ACC112 (cell line): ENCODE measurements at regions not wholly inside any gene's neighbourhood (a gene's known extent, or its start where the extent isn't known, plus 50 kb on each side); places are given as distances from the start of the nearest gene placed in this dataset.

Source experiments
- H2AFZ ChIP-seq: fragments of 200-600 bp; sonication (generic); one replicate; pipeline ENCODE4 v1.6.0; 2017; ENCODE audit warnings: antibody characterized with exemption, low read length; ENCODE audit not compliant: unreplicated experiment
- H3K27ac ChIP-seq: fragments of 200-600 bp; sonication (generic); 2 replicates; pipeline ENCODE4 v1.5.1; 2014; ENCODE audit warnings: low read depth, mild to moderate bottlenecking, antibody characterized with exemption, low read length, moderate library complexity
- H3K27me3 ChIP-seq: fragments of 200-600 bp; sonication (generic); 2 replicates; pipeline ENCODE4 v1.6.1; 2014; ENCODE audit warnings: mild to moderate bottlenecking, antibody characterized with exemption, low read length, moderate library complexity, mixed read lengths; ENCODE audit not compliant: insufficient read depth
- H3K36me3 ChIP-seq: fragments of 200-600 bp; sonication (generic); 2 replicates; pipeline ENCODE4 v1.6.1; 2016; ENCODE audit warnings: mild to moderate bottlenecking, antibody characterized with exemption, low read length, moderate library complexity, mixed read lengths; ENCODE audit not compliant: insufficient read depth
- H3K4me1 ChIP-seq: fragments of 200-600 bp; sonication (generic); one replicate; pipeline ENCODE4 v1.6.1; 2016; ENCODE audit warnings: low read length, mixed read lengths; ENCODE audit not compliant: insufficient read depth, unreplicated experiment, control insufficient read depth
- H3K4me3 ChIP-seq: fragments of 200-600 bp; sonication (generic); 2 replicates; pipeline ENCODE4 v1.5.1; 2014; ENCODE audit warnings: mild to moderate bottlenecking, low read depth, low read length
- H3K79me2 ChIP-seq: fragments of 200-600 bp; sonication (generic); one replicate; pipeline ENCODE4 v1.6.0; 2016; ENCODE audit warnings: low read length; ENCODE audit not compliant: control insufficient read depth, unreplicated experiment, insufficient read depth

DNA sequence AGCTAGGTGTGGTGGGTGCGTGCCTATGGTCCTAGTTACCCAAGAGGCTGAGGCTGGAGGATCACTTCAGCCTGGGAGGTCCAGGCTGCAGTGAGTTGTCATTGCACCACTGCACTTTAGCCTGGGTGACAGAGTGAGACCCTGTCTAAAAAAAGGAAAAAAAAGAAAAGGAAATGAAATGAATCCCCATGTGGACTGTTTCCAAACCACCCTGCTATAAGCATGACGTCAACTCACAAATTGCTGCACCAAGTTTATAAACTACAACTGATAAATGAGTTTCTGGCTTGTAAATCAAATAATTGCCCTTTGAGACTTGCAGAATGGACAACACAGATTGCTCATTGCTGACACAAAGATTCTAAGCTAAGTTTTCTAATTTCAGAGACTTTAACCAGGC lies 51.0 kb upstream of the STK38L start:
- Histone ChIP-seq H3K4me3 (no peak overlapping the region), H3K27me3 (no peaks in the 10 kb centered on the region), H3K4me1 (peaks cover 35% of the 10 kb centered on the region), H3K36me3 (no peaks in the 10 kb centered on the region), H3K27ac (0 out of 2 replicates have a peak overlapping the region, but pooled peaks have one; percentile 26), H2AFZ (no peak overlapping the region), H3K79me2 (no peaks in the 10 kb centered on the region)

DNA sequence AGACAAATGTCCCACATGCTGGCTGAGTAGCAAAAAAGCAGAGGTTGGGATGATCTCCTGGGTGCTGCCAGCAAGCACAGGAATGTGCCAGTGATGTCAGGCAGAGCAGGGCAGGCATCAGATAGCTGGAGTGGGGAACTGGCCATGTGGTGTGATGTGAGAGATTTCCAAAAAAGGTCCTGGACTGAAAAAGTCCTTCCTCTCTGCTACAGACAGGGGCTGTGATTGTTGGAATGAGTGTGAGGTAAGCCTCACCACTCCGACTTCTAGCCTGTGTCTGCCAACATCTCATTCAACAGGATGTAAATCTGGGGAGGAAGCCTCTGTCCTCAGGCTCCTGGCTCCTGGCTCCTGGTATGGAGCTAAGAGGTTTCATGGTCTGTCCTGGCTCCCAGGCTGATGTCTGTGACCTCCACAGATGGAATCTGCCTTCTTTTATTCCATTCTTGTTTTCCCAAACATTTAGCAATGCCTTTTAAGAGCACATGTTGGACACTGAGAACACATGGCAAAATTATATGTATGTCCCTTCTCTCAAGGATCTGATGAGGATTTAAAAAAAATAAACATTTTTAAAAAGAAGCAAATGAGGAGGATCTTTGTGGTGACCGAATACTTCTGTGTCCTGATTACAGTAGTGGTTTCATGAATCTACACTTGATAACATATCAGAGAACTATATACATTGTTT lies 50.1 kb upstream of the STK38L start:
- Histone ChIP-seq H3K79me2 (no peaks in the 10 kb centered on the region), H3K4me1 (peaks cover 39% of the 10 kb centered on the region), H3K27ac (peak overlapping the region; percentile 27; the same call in 1 of the 2 replicates), H3K4me3 (no peak overlapping the region), H3K27me3 (no peaks in the 10 kb centered on the region), H3K36me3 (no peaks in the 10 kb centered on the region), H2AFZ (peak overlapping the region; percentile 46)
